NCI-H524 (cell line): ENCODE measurements at regions not wholly inside any gene's neighbourhood (a gene's known extent, or its start where the extent isn't known, plus 50 kb on each side); places are given as distances from the start of the nearest gene placed in this dataset.
"Not testable (repeated sequence)": the region's sequence is repeated elsewhere in the genome, so short reads cannot be mapped to it uniquely, and the experiment has no call there.

Experiments
- DNase-seq, 2 experiments: peaks; one replicate each; lab custom pipeline; 2025; lab: John Stamatoyannopoulos, UW

GRCh38 chr3:110391640-110392395 is 679.8 kb upstream of the NECTIN3 start:
- no peak for DNase-seq

GRCh38 chr3:110393941-110394340 is 677.7 kb upstream of the NECTIN3 start:
- DNase-seq: peak; percentile 4 to 77

GRCh38 chr3:110397115-110397514 is 674.5 kb upstream of the NECTIN3 start:
- no peak for DNase-seq

- DNase-seq: no peak
These were observed 671.3 kb upstream of the NECTIN3 start for GRCh38 chr3:110400315-110400714.

GRCh38 chr3:110405830-110406585 is 665.6 kb upstream of the NECTIN3 start:
- no peak for DNase-seq

GRCh38 chr3:110413266-110413665 is 658.4 kb upstream of the NECTIN3 start:
- no peak for DNase-seq

GRCh38 chr3:110413807-110414748 is 657.5 kb upstream of the NECTIN3 start:
- DNase-seq: no peak

- no peak for DNase-seq
These were observed 656.8 kb upstream of the NECTIN3 start for GRCh38 chr3:110414855-110415254.

- DNase-seq: peak; percentile 22 to 36
These were observed 652.5 kb upstream of the NECTIN3 start for GRCh38 chr3:110419096-110419495.

- DNase-seq: no peak
These were observed 652.0 kb upstream of the NECTIN3 start for GRCh38 chr3:110419601-110420000.

- DNase-seq: no peak
These were observed 651.4 kb upstream of the NECTIN3 start for GRCh38 chr3:110420158-110420641.

- DNase-seq: no peak
These were observed 648.3 kb upstream of the NECTIN3 start for GRCh38 chr3:110423276-110423675.

- no peak for DNase-seq
These were observed 641.5 kb upstream of the NECTIN3 start for GRCh38 chr3:110430146-110430545.

- DNase-seq: no peak
These were observed 635.4 kb upstream of the NECTIN3 start for GRCh38 chr3:110436209-110436608.

- DNase-seq: not testable (repeated sequence)
These were observed 631.5 kb upstream of the NECTIN3 start for GRCh38 chr3:110440066-110440653.

GRCh38 chr3:110454066-110454465 is 617.5 kb upstream of the NECTIN3 start:
- no peak for DNase-seq

- DNase-seq: no peak
These were observed 615.6 kb upstream of the NECTIN3 start for GRCh38 chr3:110456001-110456400.

GRCh38 chr3:110456438-110457138 is 615.0 kb upstream of the NECTIN3 start:
- no peak for DNase-seq

GRCh38 chr3:110457508-110457907 is 614.1 kb upstream of the NECTIN3 start:
- peak in 1 of 2 experiments; percentile 32 for DNase-seq

GRCh38 chr3:110459021-110459420 is 612.6 kb upstream of the NECTIN3 start:
- no peak for DNase-seq

GRCh38 chr3:110470310-110470709 is 601.3 kb upstream of the NECTIN3 start:
- no peak for DNase-seq
